HG03025 (cell line): ENCODE measurements at regions not wholly inside any gene's neighbourhood (a gene's known extent, or its start where the extent isn't known, plus 50 kb on each side); places are given as distances from the start of the nearest gene placed in this dataset.

Experiments
- ATAC-seq: cut with Tn5 transposase; IDR thresholded peaks from one replicate; pipeline ENCODE4 v1.9.1; 2021; ENCODE audit warnings: mild to moderate bottlenecking, moderate library complexity; ENCODE audit not compliant: unreplicated experiment, low FRiP score

GRCh38 chr18:45167631-45168280 lies 447.5 kb upstream of the SLC14A2 start:
- ATAC-seq, result no peak

DNA sequence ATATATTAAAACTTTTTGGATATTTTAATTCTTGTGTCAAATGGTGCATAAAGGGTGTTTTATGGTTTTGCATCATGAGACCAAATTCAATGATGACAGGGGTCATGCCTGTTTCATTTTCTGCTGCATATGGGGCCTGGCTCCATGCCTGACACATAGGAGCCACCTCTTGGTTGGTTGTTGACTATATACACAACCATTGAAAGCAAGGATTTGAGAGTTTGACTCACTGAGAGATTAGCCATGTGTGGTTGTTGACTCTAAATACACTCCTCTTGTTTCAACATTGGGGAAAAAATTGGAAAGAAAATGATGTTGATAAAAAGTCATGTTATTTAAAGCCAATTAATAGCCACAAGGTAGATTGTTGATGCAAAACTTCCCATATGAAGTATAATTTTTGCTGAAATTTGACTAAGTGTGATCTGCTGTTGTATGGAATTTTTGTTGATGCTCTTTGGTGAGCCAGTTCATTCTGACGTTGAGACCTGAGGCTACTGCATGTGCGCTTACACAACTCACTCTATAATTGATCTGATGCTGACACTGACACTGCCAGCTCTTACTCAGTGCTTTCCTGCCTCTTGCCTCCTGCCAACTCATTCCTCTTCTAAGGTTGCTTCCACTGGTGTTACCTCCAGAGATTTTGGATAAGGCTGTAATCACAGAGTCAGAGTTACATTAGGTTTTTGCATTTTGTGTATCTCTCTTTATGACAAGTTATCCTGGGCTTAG lies 446.2 kb upstream of the SLC14A2 start:
- no peak for ATAC-seq

GRCh38 chr18:45169610-45170009 lies 445.7 kb upstream of the SLC14A2 start:
- no peak for ATAC-seq

- ATAC-seq, result no peak
These were observed 443.5 kb upstream of the SLC14A2 start for GRCh38 chr18:45171679-45172191.

- ATAC-seq, result no peak
These were observed 441.9 kb upstream of the SLC14A2 start for GRCh38 chr18:45173327-45173726.

- no peak for ATAC-seq
These were observed 441.3 kb upstream of the SLC14A2 start for GRCh38 chr18:45173799-45174519.

- no peak for ATAC-seq
These were observed 440.6 kb upstream of the SLC14A2 start for GRCh38 chr18:45174629-45175136.

GRCh38 chr18:45175511-45175910 lies 439.8 kb upstream of the SLC14A2 start:
- no peak for ATAC-seq

GRCh38 chr18:45186832-45187231 lies 428.4 kb upstream of the SLC14A2 start:
- no peak for ATAC-seq

- ATAC-seq, result no peak
These were observed 423.5 kb upstream of the SLC14A2 start for GRCh38 chr18:45191795-45192194.

- peak; percentile 93 for ATAC-seq
These were observed 417.7 kb upstream of the SLC14A2 start for GRCh38 chr18:45197526-45197970.

DNA sequence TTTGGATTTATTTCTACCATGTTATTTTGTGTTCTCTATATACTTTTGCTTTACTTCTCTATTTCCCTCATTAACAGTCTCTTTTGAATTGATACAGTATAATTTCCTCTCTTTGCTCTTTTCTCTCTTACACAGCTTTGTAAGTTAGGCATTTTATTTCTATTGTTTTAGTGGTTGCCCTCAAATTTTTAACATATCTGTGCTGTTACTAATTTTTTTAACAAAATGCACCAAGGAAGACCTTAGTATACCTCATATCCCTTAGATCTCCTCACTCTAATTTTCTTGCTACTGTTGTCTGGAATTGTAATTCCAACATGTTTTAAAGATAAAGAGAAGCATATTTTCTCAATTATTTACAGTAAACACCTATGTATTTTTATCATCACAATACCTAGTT lies 416.8 kb upstream of the SLC14A2 start:
- no peak for ATAC-seq

DNA sequence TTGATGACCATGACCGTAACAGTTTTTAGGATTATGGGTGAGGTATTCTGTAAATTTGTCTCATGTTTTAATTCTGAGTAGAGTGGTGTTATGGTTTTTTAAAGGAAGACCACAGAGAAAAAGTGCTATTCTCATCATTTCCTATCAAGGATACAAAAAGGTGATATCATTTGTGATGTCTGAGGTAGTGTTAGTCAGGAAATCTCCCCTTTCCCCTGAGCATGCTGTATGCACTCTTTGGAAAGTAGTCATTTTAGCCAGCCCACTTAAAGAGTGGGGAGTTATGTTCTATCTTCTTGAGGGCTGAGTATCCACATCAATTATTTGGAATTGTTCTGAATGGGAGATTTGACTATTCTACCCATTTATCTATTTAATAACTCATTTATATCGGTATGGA lies 414.2 kb upstream of the SLC14A2 start:
- no peak for ATAC-seq

- no peak for ATAC-seq
These were observed 413.8 kb upstream of the SLC14A2 start for GRCh38 chr18:45201489-45201888.

GRCh38 chr18:45202061-45202460 lies 413.2 kb upstream of the SLC14A2 start:
- ATAC-seq, result no peak

DNA sequence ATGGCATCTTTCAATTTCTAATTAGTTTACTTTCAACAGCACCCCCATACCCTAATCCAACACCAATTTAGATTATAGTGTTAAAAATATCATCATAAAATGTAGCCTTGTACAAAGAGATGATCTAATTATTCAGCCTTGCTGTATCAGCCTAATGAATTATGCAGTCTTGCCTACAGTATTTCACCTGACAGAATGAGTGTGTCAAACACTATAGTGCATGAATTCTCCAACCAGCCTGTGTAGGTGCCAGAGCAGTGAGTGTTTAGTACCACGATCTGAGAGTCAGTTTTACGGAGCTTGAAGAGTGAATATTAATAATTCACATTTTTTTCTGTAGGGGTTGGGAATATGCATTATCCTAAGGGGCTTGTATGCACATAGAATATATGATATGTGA lies 411.6 kb upstream of the SLC14A2 start:
- no peak for ATAC-seq

GRCh38 chr18:45207328-45207727 lies 407.9 kb upstream of the SLC14A2 start:
- no peak for ATAC-seq

GRCh38 chr18:45208164-45208563 lies 407.1 kb upstream of the SLC14A2 start:
- ATAC-seq, result no peak

DNA sequence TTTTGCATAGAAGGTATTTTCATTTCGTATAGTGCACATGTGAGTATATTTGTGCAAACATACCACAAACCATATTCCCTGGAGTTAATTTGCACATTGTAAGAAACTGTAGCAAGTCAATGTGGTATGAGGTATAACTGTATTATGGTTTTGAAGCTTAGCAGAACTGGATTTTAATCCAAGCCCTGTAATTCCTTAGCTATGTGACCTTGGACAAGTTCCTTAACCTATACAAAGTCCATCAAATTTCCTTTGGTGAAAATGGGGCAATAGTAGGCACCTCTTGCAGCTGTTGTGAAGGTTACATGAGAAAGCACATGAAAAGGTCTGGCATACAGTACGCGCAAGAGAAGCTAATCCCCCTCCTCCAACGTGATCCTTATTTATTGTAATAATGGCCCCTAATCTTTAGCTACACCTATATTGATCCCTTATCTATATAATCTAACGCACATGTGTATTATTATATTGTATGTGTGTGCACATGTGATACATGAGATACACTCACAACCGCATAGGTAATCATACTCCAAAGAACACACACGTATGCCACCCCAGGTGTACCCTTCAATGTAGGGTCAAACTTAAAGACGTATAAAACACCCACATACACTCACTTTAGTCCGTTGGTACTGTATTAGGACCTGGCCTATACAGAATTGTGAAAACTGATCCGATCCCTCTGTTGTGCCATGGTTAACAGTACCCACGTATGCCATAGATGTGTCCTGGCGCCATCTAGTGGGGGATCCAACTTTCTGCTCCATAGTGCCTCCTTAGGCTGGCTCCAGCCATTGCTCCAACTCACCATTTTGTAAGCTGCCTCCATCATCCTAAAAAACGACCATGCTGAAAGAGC lies 402.9 kb upstream of the SLC14A2 start:
- peak; percentile 99 for ATAC-seq

GRCh38 chr18:45213040-45213333 lies 402.3 kb upstream of the SLC14A2 start:
- no peak for ATAC-seq
